ENCODE measurements at regions not wholly inside any gene's neighbourhood (a gene's known extent, or its start where the extent isn't known, plus 50 kb on each side); places are given as distances from the start of the nearest gene placed in this dataset.

GRCh38 chr5:71914281-71914680 is 193.0 kb upstream of the MAP1B start:
- TF ChIP-seq POLR2A (IDR thresholded peaks at IDR 0.05; ENCODE audit: low read length) (no peak), GATA1 (IDR thresholded peaks at IDR 0.05; ENCODE audit: low read depth, low read length) (no peak)
